ENCODE measurements at regions not wholly inside any gene's neighbourhood (a gene's known extent, or its start where the extent isn't known, plus 50 kb on each side); places are given as distances from the start of the nearest gene placed in this dataset.
"Not testable (repeated sequence)": the region's sequence is repeated elsewhere in the genome, so short reads cannot be mapped to it uniquely, and the experiment has no call there.

DNA sequence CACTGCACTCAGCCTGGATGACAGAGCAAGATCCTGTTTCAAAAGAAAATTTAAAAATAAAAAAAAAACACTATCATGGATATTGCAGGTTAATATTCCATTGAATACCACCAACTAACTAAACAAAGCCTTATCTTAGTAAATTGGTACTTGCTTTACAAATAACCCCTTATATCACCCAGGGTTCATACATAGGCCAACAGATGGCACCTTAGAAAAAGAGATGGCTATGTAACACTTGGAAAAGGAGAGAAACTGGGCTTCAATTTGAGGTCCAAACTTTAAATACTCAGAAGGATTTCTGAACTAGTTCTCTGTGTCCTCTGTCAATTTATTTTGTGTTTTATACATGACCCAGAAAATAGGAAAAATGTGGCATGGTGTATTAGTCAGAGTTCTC lies 249.6 kb upstream of the LRP1B start:
- H3F3A ChIP-seq (ENCODE audit: low read depth) = no peaks in the 10 kb centered on the region
- H3K9me2 ChIP-seq (replicated peaks; ENCODE audit: low read depth, low read length) = no peaks in the 10 kb centered on the region
- no peaks in the 10 kb centered on the region for H4K20me1 ChIP-seq (ENCODE audit: insufficient read depth, low read length, poor library complexity, severe bottlenecking)
- H3K9me3 ChIP-seq (ENCODE audit: insufficient read depth, low read depth, low read length) = no peaks in the 10 kb centered on the region
- peaks cover 3% of the 10 kb centered on the region for H3K4me1 ChIP-seq (ENCODE audit: insufficient read depth, low read length, poor library complexity, severe bottlenecking)
- no peaks in the 10 kb centered on the region for H3K36me3 ChIP-seq (ENCODE audit: insufficient read depth, low read length)
- no peak overlapping the region for H3K4me2 ChIP-seq (ENCODE audit: low read depth, low read length, poor library complexity, severe bottlenecking)
- no peak overlapping the region for H3K9ac ChIP-seq (ENCODE audit: low read depth, low read length, poor library complexity, severe bottlenecking)
- no peak for TF ChIP-seq CTCF (conservative IDR thresholded peaks at IDR 0.05; ENCODE audit: low read length)
- no peak for TF ChIP-seq EZH2phosphoT487 (IDR thresholded peaks at IDR 0.05; ENCODE audit: borderline replicate concordance)
- no peak overlapping the region for H2AFZ ChIP-seq (ENCODE audit: low read length)
- no peak overlapping the region for H3K4me3 ChIP-seq (ENCODE audit: low read length, poor library complexity, severe bottlenecking)
- no peaks in the 10 kb centered on the region for H3K79me2 ChIP-seq (ENCODE audit: insufficient read depth, low read length)
- no peaks in the 10 kb centered on the region for H3K27me3 ChIP-seq (ENCODE audit: insufficient read depth, low read length, poor library complexity, severe bottlenecking)

DNA sequence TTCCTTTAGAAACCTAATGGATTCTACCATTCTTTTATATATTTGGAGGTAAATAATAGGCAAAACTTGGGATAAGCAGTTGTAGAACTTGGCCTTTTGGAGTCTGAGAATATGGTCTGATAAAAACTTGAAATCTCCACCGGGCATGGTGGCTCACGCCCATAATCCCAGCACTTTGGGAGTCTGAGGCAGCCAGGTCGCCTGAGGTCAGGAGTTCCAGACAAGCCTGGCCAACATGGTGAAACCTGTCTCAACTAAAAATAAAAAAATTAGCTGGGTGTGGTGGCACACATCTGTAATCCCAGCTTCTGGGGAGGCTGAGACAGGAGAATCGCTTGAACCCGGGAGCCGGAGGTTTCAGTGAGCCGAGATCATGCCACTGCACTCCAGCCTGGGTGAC lies 231.3 kb upstream of the LRP1B start:
- not testable (repeated sequence) for H3F3A ChIP-seq (ENCODE audit: low read depth); H3K9ac ChIP-seq (ENCODE audit: low read depth, low read length, poor library complexity, severe bottlenecking); H3K9me2 ChIP-seq (replicated peaks; ENCODE audit: low read depth, low read length); H3K4me3 ChIP-seq (ENCODE audit: low read length, poor library complexity, severe bottlenecking); H3K27me3 ChIP-seq (ENCODE audit: insufficient read depth, low read length, poor library complexity, severe bottlenecking); H3K9me3 ChIP-seq (ENCODE audit: insufficient read depth, low read depth, low read length); H3K36me3 ChIP-seq (ENCODE audit: insufficient read depth, low read length); H3K4me2 ChIP-seq (ENCODE audit: low read depth, low read length, poor library complexity, severe bottlenecking); H4K20me1 ChIP-seq (ENCODE audit: insufficient read depth, low read length, poor library complexity, severe bottlenecking); H2AFZ ChIP-seq (ENCODE audit: low read length); H3K79me2 ChIP-seq (ENCODE audit: insufficient read depth, low read length); H3K4me1 ChIP-seq (ENCODE audit: insufficient read depth, low read length, poor library complexity, severe bottlenecking)

- no peaks in the 10 kb centered on the region for H3K9me2 ChIP-seq (replicated peaks; ENCODE audit: low read depth, low read length)
- TF ChIP-seq EZH2phosphoT487 (IDR thresholded peaks at IDR 0.05; ENCODE audit: borderline replicate concordance) (no peak), CTCF (conservative IDR thresholded peaks at IDR 0.05; ENCODE audit: low read length) (no peak)
- H3K9ac ChIP-seq (ENCODE audit: low read depth, low read length, poor library complexity, severe bottlenecking) = no peak overlapping the region
- H3K36me3 ChIP-seq (ENCODE audit: insufficient read depth, low read length) = no peaks in the 10 kb centered on the region
- H3K9me3 ChIP-seq (ENCODE audit: insufficient read depth, low read depth, low read length) = no peaks in the 10 kb centered on the region
- no peaks in the 10 kb centered on the region for H3K4me1 ChIP-seq (ENCODE audit: insufficient read depth, low read length, poor library complexity, severe bottlenecking)
- peak overlapping the region; percentile 12 for H3K4me2 ChIP-seq (ENCODE audit: low read depth, low read length, poor library complexity, severe bottlenecking)
- H3K4me3 ChIP-seq (ENCODE audit: low read length, poor library complexity, severe bottlenecking) = no peak overlapping the region
- H3K27me3 ChIP-seq (ENCODE audit: insufficient read depth, low read length, poor library complexity, severe bottlenecking) = no peaks in the 10 kb centered on the region
- no peaks in the 10 kb centered on the region for H3F3A ChIP-seq (ENCODE audit: low read depth)
- no peaks in the 10 kb centered on the region for H3K79me2 ChIP-seq (ENCODE audit: insufficient read depth, low read length)
- peak overlapping the region; percentile 51; the same call in 1 of the 2 replicates for H2AFZ ChIP-seq (ENCODE audit: low read length)
- no peaks in the 10 kb centered on the region for H4K20me1 ChIP-seq (ENCODE audit: insufficient read depth, low read length, poor library complexity, severe bottlenecking)
Observed at GRCh38 chr2:142347751-142348150, 216.9 kb upstream of the LRP1B start.

GRCh38 chr2:142339261-142339660 lies 208.4 kb upstream of the LRP1B start:
- Histone ChIP-seq H3K9ac (ENCODE audit: low read depth, low read length, poor library complexity, severe bottlenecking) (no peak overlapping the region), H3K9me3 (ENCODE audit: insufficient read depth, low read depth, low read length) (no peaks in the 10 kb centered on the region), H3K79me2 (ENCODE audit: insufficient read depth, low read length) (no peaks in the 10 kb centered on the region), H3K9me2 (replicated peaks; ENCODE audit: low read depth, low read length) (no peaks in the 10 kb centered on the region), H3K36me3 (ENCODE audit: insufficient read depth, low read length) (no peaks in the 10 kb centered on the region), H3F3A (ENCODE audit: low read depth) (no peaks in the 10 kb centered on the region), H3K4me3 (ENCODE audit: low read length, poor library complexity, severe bottlenecking) (no peak overlapping the region), H3K4me1 (ENCODE audit: insufficient read depth, low read length, poor library complexity, severe bottlenecking) (no peaks in the 10 kb centered on the region), H3K4me2 (ENCODE audit: low read depth, low read length, poor library complexity, severe bottlenecking) (no peak overlapping the region), H4K20me1 (ENCODE audit: insufficient read depth, low read length, poor library complexity, severe bottlenecking) (no peaks in the 10 kb centered on the region), H2AFZ (ENCODE audit: low read length) (no peak overlapping the region), H3K27me3 (ENCODE audit: insufficient read depth, low read length, poor library complexity, severe bottlenecking) (no peaks in the 10 kb centered on the region)
- TF ChIP-seq EZH2phosphoT487 (IDR thresholded peaks at IDR 0.05; ENCODE audit: borderline replicate concordance) (no peak), CTCF (conservative IDR thresholded peaks at IDR 0.05; ENCODE audit: low read length) (no peak)

Measured in Loucy (cell line).